Fibroblast of skin of left biceps (primary cell): ENCODE measurements at regions not wholly inside any gene's neighbourhood (a gene's known extent, or its start where the extent isn't known, plus 50 kb on each side); places are given as distances from the start of the nearest gene placed in this dataset.

Experiments used
- DNase-seq, 2 experiments: peaks; one replicate each; pipeline ENCODE4 v3.0.0-alpha.2; 2013; ENCODE audit warnings: low read depth in 2 of 2

GRCh38 chr16:86150641-86151238, 251.8 kb downstream of the IRF8 start:
- no peak for DNase-seq

GRCh38 chr16:86151239-86151851, 252.4 kb downstream of the IRF8 start:
- no peak for DNase-seq

GRCh38 chr16:86156155-86156554, 257.2 kb downstream of the IRF8 start:
- DNase-seq: no peak

- no peak for DNase-seq
Measured at GRCh38 chr16:86157616-86158247, 258.8 kb downstream of the IRF8 start.

GRCh38 chr16:86158688-86159360, 259.9 kb downstream of the IRF8 start:
- no peak for DNase-seq

DNA sequence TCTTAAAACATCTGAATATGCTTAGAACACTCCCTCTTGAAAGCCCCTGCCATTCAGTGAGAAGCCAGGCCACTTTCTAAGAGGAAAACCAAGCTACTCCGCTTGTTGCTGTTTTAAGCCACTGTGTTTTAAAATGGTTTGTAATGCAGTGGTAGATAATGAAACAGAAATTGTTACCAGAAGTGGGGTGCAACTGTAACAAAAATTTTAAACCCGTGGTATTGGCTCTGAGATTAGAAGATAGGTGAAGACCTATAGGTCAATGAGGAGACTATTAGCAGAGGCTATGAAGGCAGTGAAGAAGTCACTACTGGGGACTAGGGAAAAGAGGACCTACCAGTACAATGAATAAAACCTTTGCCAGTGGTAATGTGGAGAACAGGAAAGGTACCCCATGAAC, 266.5 kb downstream of the IRF8 start:
- no peak for DNase-seq

DNA sequence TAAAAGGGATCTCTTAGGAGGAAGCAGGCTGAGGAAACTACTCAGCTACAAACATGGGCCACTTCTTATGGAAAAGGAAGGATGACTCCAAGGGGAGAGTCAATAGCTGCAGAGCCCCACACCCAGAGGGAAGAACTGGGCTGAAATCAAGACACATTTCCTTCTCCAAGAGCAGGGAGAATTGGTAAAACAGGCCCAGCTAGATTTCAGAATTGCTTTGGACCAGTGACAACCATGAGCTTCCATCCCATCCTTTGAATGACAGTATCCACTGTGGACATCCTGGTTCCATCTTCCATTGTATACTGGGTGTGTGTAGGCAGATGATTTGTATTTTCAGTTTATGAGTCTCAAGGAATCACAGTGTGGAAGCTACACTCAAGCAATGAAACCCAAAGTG, 267.5 kb downstream of the IRF8 start:
- DNase-seq: no peak

GRCh38 chr16:86167061-86167460, 268.1 kb downstream of the IRF8 start:
- DNase-seq: no peak

GRCh38 chr16:86170720-86171119, 271.8 kb downstream of the IRF8 start:
- DNase-seq: no peak

- DNase-seq: no peak
Measured at GRCh38 chr16:86171329-86171728, 272.4 kb downstream of the IRF8 start.

DNA sequence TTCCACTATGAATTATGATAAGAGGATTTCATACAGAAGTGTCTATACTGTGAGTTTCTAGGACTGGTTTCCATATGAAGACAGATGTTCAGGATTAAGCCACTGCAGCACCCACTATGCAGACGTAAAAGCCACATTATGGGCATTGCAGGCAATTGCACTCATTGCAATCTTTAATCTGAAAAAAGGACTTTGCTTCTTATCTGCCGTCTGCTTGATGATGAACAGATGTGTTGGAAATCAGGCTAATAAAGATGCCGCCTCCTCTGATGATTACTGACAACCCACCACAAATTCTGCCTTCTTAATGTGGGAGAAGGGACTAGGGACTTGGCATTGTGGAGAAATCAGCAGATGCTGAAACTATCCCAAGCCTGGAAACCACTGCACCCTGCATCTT, 276.9 kb downstream of the IRF8 start:
- DNase-seq: no peak

DNA sequence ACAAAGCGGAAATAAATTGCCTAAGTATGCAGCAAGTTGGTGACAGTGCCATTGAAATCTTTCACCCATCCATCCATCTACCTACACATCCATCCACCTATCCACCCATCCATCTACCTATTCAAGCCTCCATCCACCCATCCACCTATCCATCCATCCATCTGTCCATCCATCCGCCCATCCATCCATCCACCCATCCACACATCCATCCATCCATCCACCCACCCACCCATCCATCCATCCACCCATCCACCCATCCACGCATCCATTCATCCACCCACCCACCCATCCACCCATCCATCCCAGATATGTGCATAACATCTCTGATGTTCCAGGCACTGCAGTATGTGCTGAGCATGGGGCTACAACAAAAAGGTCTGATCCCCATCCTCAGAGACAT, 277.5 kb downstream of the IRF8 start:
- no peak for DNase-seq

DNA sequence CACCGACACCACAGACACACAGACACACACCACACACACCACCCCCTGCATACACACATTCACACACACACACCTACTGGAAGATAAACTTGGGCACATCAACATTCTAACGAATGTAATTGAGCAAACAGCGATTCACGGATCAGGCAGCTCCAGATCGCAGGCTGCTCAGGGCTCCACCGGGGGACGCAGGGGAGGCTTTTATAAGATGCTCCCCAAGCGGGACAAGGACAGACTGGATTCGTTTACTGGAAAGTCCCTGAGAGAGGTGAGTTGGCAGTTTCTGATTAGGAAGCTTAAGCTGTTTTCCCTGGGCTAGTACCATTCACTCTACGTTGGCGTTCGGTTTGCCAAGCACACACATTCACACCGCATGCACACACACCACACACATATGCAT, 281.3 kb downstream of the IRF8 start:
- DNase-seq: no peak

DNA sequence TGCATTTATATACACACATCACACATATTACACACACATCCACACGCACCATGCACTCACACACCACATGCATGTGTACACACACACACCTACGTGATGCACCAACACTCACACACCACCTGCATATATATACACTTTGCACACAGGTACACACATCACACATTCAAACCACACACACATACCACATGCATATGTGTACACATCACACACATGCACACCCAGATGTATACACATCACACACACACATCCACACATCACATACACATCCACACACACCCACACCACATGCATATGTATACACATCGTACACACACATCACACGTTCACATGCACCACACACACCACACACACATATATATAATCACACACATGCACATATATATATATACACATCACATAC, 281.8 kb downstream of the IRF8 start:
- no peak for DNase-seq

DNA sequence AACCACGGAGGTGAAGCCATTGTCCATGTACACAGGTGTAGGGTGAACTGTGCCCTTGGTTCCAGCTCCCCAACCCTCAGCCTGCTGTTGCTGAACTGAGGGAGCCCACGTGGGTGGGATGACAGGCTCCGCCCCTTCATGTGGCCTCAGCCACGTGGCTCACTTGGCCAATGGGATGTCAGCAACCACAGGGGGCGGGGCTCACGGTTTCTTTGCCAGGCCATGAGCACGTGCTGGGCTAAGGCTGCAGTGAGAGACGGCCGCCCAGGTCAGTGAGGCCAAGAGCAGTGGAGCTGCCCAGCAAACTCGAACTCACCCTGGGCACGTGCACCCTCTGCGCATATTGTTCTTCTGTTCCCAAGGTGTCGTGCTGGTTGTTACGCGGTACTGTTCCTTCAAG, 282.6 kb downstream of the IRF8 start:
- DNase-seq: no peak

- DNase-seq: no peak
Measured at GRCh38 chr16:86184185-86184584, 285.2 kb downstream of the IRF8 start.

DNA sequence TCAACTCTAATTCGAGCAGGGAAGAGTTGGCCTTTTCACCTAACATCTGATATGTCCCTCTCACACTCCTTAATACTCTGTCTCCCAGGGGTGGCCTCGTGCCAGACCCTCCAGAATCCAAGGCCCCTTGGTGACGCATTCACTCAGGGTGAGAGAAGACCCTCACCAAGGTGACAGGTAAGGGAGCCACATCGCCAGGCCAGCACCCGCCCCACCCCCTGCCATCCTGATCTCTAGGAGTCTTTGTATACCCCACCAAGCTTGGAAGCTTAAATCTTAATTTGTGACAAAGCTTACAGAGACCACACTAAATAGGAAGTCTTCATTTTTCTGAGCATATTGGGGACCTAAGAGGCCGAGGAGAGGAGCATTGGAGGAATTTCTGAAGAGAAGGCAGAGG, 286.1 kb downstream of the IRF8 start:
- no peak for DNase-seq

- no peak for DNase-seq
Measured at GRCh38 chr16:86186313-86186712, 287.4 kb downstream of the IRF8 start.

DNA sequence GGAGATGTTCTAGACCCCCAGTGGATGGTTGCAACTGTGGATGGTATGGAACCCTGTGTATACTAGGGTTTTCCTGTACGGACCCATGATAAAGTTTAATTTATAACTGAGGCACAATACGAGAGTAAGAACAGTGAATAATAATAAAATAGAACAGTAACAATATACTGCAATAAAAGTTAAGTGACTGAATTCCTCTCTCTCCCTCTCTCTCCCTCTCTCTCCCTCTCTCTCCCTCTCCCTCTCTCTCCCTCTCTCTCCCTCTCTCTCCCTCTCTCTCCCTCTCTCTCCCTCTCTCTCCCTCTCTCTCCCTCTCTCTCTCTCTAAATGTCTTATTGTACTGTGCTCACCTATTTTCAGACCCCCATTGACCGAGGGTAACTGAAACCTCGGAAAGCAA, 291.0 kb downstream of the IRF8 start:
- DNase-seq: no peak

DNA sequence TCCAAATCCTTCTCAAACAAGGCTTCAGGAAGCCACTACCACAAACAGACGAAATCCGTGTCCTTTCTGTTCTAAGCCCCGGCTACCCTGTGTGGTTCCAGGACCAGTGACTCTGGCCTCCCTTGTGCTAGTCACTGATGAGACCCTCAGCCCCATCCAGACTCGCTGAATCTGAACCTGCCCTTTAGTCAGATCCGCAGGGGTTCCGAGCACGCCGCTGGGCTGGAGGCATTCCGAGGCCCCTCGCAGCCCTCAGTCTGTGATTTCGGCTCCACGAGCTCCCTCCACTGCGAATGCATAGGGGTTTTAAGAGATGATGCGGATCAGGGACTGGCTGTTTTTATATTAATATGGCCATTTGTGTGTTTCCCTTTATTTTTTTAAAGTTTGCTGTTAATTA, 292.7 kb downstream of the IRF8 start:
- DNase-seq: no peak

DNA sequence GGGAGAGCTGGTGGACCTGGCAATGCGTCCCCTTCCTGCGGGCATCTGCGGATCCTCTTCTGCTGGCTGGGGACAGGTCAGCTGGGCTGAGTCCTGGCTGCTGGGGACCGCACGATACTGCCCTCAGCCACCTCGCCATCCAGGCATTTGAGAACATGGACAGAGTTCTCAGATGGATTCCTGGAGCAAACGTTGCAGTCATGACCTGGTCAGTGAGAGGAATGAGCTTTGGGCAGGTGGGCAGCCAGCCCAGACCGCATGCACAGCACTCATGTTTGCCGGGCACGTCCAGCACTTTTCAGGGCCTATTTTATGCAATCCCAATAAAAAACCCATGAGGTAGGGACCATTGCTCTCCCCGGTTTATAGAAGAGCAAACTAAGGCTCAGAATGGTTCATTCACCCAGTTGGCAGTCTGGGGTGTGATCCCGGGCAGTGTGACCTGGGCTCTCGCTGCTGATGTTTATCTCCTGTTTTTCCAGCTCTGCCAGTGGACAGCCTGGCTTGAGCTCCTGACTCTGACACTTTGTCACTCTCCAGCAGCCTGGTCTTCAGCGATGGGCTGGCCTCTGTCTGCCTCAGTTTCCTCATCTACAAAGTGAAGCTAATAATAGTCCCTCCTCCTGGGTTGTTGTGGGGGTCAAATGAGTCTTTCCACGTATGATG, 294.7 kb downstream of the IRF8 start:
- no peak for DNase-seq

DNA sequence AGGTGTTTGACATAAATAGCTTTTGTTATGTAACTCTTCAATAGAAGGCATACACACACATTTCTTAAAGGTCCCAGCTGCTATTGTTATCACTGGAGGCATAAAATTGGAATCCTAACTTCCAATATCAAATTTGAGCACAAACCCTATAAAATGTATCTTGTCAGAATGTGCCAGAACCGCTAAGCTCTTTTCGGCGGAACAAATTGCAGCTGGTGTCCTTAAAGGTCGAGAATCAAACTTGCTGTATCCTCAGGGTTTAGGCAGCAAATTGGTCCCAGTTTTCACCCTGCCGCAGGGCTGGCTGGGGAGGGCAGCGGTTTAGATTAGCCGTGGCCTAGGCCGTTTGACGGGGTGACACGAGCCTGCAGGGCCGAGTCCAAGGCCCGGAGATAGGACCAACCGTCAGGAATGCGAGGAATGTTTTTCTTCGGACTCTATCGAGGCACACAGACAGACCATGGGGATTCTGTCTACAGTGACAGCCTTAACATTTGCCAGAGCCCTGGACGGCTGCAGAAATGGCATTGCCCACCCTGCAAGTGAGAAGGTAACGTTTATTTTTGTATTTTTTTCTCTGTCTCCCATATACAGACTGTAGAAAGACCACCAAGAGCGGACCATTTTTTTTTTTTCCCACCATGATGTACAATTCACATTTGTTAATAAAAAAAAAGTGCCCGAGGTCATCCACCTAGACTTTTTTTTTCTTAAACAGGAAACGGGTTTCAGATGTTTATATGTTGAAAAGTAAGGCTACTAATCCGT, 297.1 kb downstream of the IRF8 start:
- no peak for DNase-seq
